Prostate gland (tissue), 2 donors: ENCODE measurements at regions not wholly inside any gene's neighbourhood (a gene's known extent, or its start where the extent isn't known, plus 50 kb on each side); places are given as distances from the start of the nearest gene placed in this dataset.
"Not testable (repeated sequence)": the region's sequence is repeated elsewhere in the genome, so short reads cannot be mapped to it uniquely, and the experiment has no call there.

Experiments used
- DNase-seq: peaks from one replicate; pipeline ENCODE4 v3.0.0-alpha.2; 2019; ENCODE audit warnings: low spot score
- H3K27ac ChIP-seq, 2 donors: fragments of 200-600 bp; sonication (generic); 2 replicates each; pipeline ENCODE4 v1.5.1; 2017 to 2019
- H3K27me3 ChIP-seq: fragments of 200-600 bp; sonication (generic); replicated peaks from 2 replicates; pipeline ENCODE4 v1.5.1; 2019; ENCODE audit not compliant: insufficient read depth
- H3K36me3 ChIP-seq, 2 donors: fragments of 200-600 bp; sonication (generic); 1 replicate in 1 of 2; 2 replicates in 1 of 2; pipeline versions ENCODE4 v1.5.1 to v1.8.1; 2017 to 2019
- H3K4me1 ChIP-seq: fragments of 200-600 bp; sonication (generic); replicated peaks from 2 replicates; pipeline ENCODE4 v1.5.1; 2019
- H3K4me3 ChIP-seq, 2 donors: fragments of 200-600 bp; sonication (generic); 2 replicates each; pipeline ENCODE4 v1.5.1; 2017 to 2019
- H3K9me3 ChIP-seq: fragments of 200-600 bp; sonication (generic); 2 replicates; pipeline ENCODE4 v1.5.1; 2017
- POLR2A ChIP-seq: fragments of 450-650 bp; IDR thresholded peaks from one replicate; pipeline ENCODE4 v1.6.1; 2016; ENCODE audit warnings: antibody characterized with exemption, mild to moderate bottlenecking
- POLR2AphosphoS5 ChIP-seq: sonication (generic); formaldehyde crosslinking; IDR thresholded peaks from one replicate; pipeline ENCODE4 v1.6.1; 2017; ENCODE audit warnings: antibody characterized with exemption
- WGBS: methylation state at CpG from one replicate; pipeline ENCODE4 v1.1.5; 2018; 5-methylcytosine and 5-hydroxymethylcytosine counted together
- intact Hi-C: fragments of 100-400 bp; cut with DNase I; formaldehyde crosslinking; loops from one replicate; pipeline ENCODE4 v1.14.2; 2022
- TF ChIP-seq, protein P1 (sequence below), 4 experiments: fragments of 200-600 bp in 2 of 4; fragments of 450-650 bp in 2 of 4; sonication (generic) in 2 of 4; IDR thresholded peaks; 1 replicate in 3 of 4; 2 replicates in 1 of 4; pipeline ENCODE4 v1.5.1; 2016 to 2019; ENCODE audit warnings: antibody characterized with exemption in 4 of 4, mild to moderate bottlenecking in 2 of 4, moderate library complexity in 2 of 4

DNA sequence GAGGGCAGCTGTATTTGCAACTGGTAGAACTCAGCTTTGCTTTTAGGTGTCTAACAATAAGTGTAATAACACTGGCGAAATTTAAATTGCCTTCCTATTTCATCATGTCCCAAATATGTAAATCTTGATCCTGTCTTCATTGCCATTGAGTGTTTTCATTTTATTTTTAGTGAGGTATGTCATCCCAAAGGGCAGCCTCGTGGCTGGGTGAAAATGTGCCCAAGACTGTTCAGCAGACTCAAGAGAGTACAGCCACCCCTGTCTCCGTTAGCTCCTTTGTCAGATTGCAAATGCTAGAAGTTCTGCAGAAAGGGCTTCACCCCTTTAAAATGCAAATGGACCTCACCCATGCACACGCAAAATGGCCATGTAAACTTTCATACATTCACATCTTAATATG lies 278.8 kb downstream of the RND3 start:
- H3K27me3 ChIP-seq, result no peaks in the 10 kb centered on the region
- no peaks in the 10 kb centered on the region for H3K4me1 ChIP-seq
- H3K9me3 ChIP-seq, result no peaks in the 10 kb centered on the region
- WGBS, result 80% methylated on average over 4 of the region's 4 CpGs
- no peak for TF ChIP-seq POLR2A
- TF ChIP-seq, protein P1, sequence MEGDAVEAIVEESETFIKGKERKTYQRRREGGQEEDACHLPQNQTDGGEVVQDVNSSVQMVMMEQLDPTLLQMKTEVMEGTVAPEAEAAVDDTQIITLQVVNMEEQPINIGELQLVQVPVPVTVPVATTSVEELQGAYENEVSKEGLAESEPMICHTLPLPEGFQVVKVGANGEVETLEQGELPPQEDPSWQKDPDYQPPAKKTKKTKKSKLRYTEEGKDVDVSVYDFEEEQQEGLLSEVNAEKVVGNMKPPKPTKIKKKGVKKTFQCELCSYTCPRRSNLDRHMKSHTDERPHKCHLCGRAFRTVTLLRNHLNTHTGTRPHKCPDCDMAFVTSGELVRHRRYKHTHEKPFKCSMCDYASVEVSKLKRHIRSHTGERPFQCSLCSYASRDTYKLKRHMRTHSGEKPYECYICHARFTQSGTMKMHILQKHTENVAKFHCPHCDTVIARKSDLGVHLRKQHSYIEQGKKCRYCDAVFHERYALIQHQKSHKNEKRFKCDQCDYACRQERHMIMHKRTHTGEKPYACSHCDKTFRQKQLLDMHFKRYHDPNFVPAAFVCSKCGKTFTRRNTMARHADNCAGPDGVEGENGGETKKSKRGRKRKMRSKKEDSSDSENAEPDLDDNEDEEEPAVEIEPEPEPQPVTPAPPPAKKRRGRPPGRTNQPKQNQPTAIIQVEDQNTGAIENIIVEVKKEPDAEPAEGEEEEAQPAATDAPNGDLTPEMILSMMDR (IDR thresholded peaks at IDR 0.05), result no peak
- no peak for TF ChIP-seq POLR2AphosphoS5
- no peak overlapping the region for H3K27ac ChIP-seq
- intact Hi-C loops, result no loop called here
- H3K4me3 ChIP-seq, result no peak overlapping the region
- DNase-seq, result no peak
- H3K36me3 ChIP-seq, result no peaks in the 10 kb centered on the region

- Histone ChIP-seq H3K4me1 (no peaks in the 10 kb centered on the region), H3K27ac (no peak overlapping the region), H3K27me3 (no peaks in the 10 kb centered on the region), H3K4me3 (no peak overlapping the region), H3K9me3 (no peaks in the 10 kb centered on the region), H3K36me3 (no peaks in the 10 kb centered on the region)
- intact Hi-C loops, result no loop called here
- TF ChIP-seq, protein P1 (IDR thresholded peaks at IDR 0.05), result no peak
- TF ChIP-seq POLR2AphosphoS5, result peak; percentile 32
- no peak for DNase-seq
- WGBS, result 17% methylated on average over 3 of the region's 3 CpGs
These were observed 279.5 kb downstream of the RND3 start for GRCh38 chr2:150207979-150208378.

GRCh38 chr2:150204451-150204850 lies 283.0 kb downstream of the RND3 start:
- no peak overlapping the region for H3K27ac ChIP-seq
- no peaks in the 10 kb centered on the region for H3K4me1 ChIP-seq
- 73% methylated on average over 3 of the region's 3 CpGs for WGBS
- no peak overlapping the region for H3K4me3 ChIP-seq
- no peaks in the 10 kb centered on the region for H3K27me3 ChIP-seq
- TF ChIP-seq, protein P1 (IDR thresholded peaks at IDR 0.05), result no peak
- TF ChIP-seq POLR2A, result no peak
- no peak for TF ChIP-seq POLR2AphosphoS5
- no peak for DNase-seq
- H3K9me3 ChIP-seq, result no peaks in the 10 kb centered on the region
- intact Hi-C loops, result no loop called here
- H3K36me3 ChIP-seq, result no peaks in the 10 kb centered on the region

- DNase-seq, H3K4me1 ChIP-seq, H3K36me3 ChIP-seq, H3K4me3 ChIP-seq, intact Hi-C loops, H3K27ac ChIP-seq, H3K9me3 ChIP-seq, H3K27me3 ChIP-seq: not testable (repeated sequence)
- 77% methylated on average over 1 of the region's 1 CpG for WGBS
These were observed 292.7 kb downstream of the RND3 start for GRCh38 chr2:150194816-150195215.

GRCh38 chr2:150192701-150193100 lies 294.8 kb downstream of the RND3 start:
- no peak for DNase-seq
- Histone ChIP-seq H3K27ac (no peak overlapping the region), H3K27me3 (no peaks in the 10 kb centered on the region), H3K4me1 (no peaks in the 10 kb centered on the region), H3K9me3 (no peaks in the 10 kb centered on the region), H3K36me3 (no peaks in the 10 kb centered on the region), H3K4me3 (no peak overlapping the region)
- TF ChIP-seq POLR2AphosphoS5, result no peak
- TF ChIP-seq POLR2A, result no peak
- TF ChIP-seq, protein P1 (IDR thresholded peaks at IDR 0.05), result no peak
- intact Hi-C loops, result no loop called here
- WGBS, result 100% methylated on average over 6 of the region's 6 CpGs
